ENCODE measurements at regions not wholly inside any gene's neighbourhood (a gene's known extent, or its start where the extent isn't known, plus 50 kb on each side); places are given as distances from the start of the nearest gene placed in this dataset.

- TF ChIP-seq SLC30A9 (CRISPR knock-in tag; IDR thresholded peaks at IDR 0.05) = no peak
- no peak for TF ChIP-seq FIP1L1 (IDR thresholded peaks at IDR 0.05; ENCODE audit: low read depth, low read length, poor library complexity, severe bottlenecking)
- no peak for TF ChIP-seq ZNF395 (CRISPR knock-in tag; IDR thresholded peaks at IDR 0.05)
- TF ChIP-seq SMAD1 (IDR thresholded peaks at IDR 0.05; ENCODE audit: low read depth, low read length, partially characterized antibody) = peak; percentile 66
- TF ChIP-seq ZNF280B (CRISPR knock-in tag; IDR thresholded peaks at IDR 0.05) = no peak
- TF ChIP-seq CREM (IDR thresholded peaks at IDR 0.05; ENCODE audit: low read depth) = 0 out of 2 replicates have a peak, but pooled peaks have one; percentile 27
- TF ChIP-seq USF1 (CRISPR knock-in tag; IDR thresholded peaks at IDR 0.05) = no peak
- peak; percentile 30; the same call in 1 of the 2 replicates for TF ChIP-seq NFE2L1 (tag; IDR thresholded peaks at IDR 0.05; ENCODE audit: borderline replicate concordance, low read depth)
- TF ChIP-seq ZNF24 (IDR thresholded peaks at IDR 0.05) = peak; percentile 17; the same call in 1 of the 2 replicates
- peak; percentile 52; the same call in 1 of the 2 replicates for TF ChIP-seq CTBP1 (IDR thresholded peaks at IDR 0.05; ENCODE audit: borderline replicate concordance)
- no peak for TF ChIP-seq ELK1 (CRISPR knock-in tag; IDR thresholded peaks at IDR 0.05)
- no peak for TF ChIP-seq SREBF2 (CRISPR knock-in tag; IDR thresholded peaks at IDR 0.05)
- no peak for TF ChIP-seq ZNF561 (CRISPR knock-in tag; conservative IDR thresholded peaks at IDR 0.05)
- TF ChIP-seq RAD21 (CRISPR knock-in tag; conservative IDR thresholded peaks at IDR 0.05 in 1 of 2, IDR thresholded peaks at IDR 0.05 in 1 of 2) = peak in 1 of 2 experiments; percentile 4; a peak in 1 of 4 replicates
- TF ChIP-seq ZBTB43 (CRISPR knock-in tag; IDR thresholded peaks at IDR 0.05) = no peak
- no peak for TF ChIP-seq ATF6 (CRISPR knock-in tag; IDR thresholded peaks at IDR 0.05)
- TF ChIP-seq POLR2AphosphoS2 (IDR thresholded peaks at IDR 0.05; ENCODE audit: low read length) = no peak
- no peak for TF ChIP-seq BHLHE40 (IDR thresholded peaks at IDR 0.05; ENCODE audit: low read length)
Observed at GRCh38 chr10:28734938-28735759, 57.8 kb downstream of the BAMBI start (continued).
